BJ (cell line): ENCODE measurements at regions not wholly inside any gene's neighbourhood (a gene's known extent, or its start where the extent isn't known, plus 50 kb on each side); places are given as distances from the start of the nearest gene placed in this dataset.

Experiments
- CTCF ChIA-PET: fragments of 350-600 bp; formaldehyde crosslinking; extraction: SDS; loops from one replicate; lab custom pipeline; 2021; ENCODE audit warnings: antibody characterized with exemption, inconsistent platforms; lab: Yijun Ruan, JAX
- POLR2A ChIA-PET: fragments of 300-600 bp; sonication (Branson Sonifier 250); formaldehyde crosslinking; extraction: SDS; loops from one replicate; lab custom pipeline; 2021; ENCODE audit warnings: antibody characterized with exemption; lab: Charles Lee
- DNase-seq: peaks from one replicate; pipeline ENCODE4 v3.0.0-alpha.2; 2011; ENCODE audit warnings: low read depth
- H3K27me3 ChIP-seq: 2 replicates; pipeline ENCODE4 v1.6.0; 2011; ENCODE audit warnings: low read length; ENCODE audit not compliant: control insufficient read depth, insufficient read depth
- H3K36me3 ChIP-seq: 2 replicates; pipeline ENCODE4 v1.5.1; 2011; ENCODE audit warnings: low read length; ENCODE audit not compliant: control insufficient read depth, insufficient read depth
- H3K4me3 ChIP-seq: 2 replicates; pipeline ENCODE4 v1.5.1; 2011; ENCODE audit warnings: low read depth, mild to moderate bottlenecking, control low read depth, low read length
- TF ChIP-seq, protein P1 (sequence below): IDR thresholded peaks from 2 replicates; pipeline ENCODE4 v1.5.1; 2011; ENCODE audit warnings: low read depth, mild to moderate bottlenecking, control low read depth, inconsistent platforms, low read length, moderate library complexity; ENCODE audit not compliant: insufficient read depth

DNA sequence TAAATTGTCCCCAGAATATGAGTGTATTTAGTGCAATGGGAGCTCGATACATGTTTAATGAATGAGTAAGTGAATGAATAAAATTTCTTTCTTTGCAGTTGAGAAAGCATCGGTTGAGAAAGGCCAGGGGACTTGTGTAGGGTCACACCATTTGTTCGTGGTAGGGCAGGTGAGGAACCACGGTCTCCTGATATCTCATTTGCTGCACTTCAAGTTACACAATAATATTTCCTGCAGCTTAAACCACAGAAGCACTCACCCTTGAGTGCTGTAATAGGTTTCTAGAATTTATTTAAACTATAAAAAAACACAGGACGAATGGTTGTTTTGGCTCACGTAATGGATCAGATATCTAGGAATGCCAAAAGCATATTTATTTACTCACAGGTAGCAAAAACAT is 429.8 kb downstream of the SPATA31D1 start:
- no peak for DNase-seq

DNA sequence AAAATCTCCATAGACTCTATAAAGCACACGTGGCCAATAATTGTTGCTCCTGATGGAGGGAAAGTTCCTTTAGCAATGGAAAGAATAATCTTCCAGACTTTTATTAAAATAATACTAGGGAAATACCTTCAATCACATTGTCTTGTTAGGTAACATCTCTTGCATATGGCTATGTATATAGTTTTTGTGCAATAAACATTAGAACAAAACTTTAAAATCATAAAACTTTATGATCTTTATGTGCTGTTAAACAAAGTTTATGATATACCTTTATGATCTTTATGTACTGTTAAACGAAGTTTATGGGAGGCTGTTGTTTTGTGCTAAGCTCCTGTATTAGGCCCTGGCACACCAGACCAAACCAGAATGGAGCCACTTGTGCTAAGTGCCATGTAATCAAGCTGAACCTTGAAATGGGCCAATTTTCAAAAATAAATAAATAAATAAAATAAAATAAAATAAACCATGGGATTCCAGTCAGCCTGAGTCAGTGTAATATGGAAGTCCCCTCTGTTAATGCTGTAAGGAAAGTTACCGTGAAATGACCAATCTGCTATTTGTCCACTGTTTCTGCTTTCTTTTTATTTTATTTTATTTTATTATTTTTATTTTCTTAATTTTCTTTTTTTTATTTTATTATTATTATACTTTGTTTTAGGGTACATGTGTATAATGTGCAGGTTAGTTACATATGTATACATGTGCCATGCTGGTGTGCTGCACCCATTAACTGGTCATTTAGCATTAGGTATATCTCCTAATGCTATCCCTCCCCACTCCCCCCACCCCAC is 431.3 kb downstream of the SPATA31D1 start:
- DNase-seq = no peak
- TF ChIP-seq, protein P1, sequence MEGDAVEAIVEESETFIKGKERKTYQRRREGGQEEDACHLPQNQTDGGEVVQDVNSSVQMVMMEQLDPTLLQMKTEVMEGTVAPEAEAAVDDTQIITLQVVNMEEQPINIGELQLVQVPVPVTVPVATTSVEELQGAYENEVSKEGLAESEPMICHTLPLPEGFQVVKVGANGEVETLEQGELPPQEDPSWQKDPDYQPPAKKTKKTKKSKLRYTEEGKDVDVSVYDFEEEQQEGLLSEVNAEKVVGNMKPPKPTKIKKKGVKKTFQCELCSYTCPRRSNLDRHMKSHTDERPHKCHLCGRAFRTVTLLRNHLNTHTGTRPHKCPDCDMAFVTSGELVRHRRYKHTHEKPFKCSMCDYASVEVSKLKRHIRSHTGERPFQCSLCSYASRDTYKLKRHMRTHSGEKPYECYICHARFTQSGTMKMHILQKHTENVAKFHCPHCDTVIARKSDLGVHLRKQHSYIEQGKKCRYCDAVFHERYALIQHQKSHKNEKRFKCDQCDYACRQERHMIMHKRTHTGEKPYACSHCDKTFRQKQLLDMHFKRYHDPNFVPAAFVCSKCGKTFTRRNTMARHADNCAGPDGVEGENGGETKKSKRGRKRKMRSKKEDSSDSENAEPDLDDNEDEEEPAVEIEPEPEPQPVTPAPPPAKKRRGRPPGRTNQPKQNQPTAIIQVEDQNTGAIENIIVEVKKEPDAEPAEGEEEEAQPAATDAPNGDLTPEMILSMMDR = no peak
- POLR2A ChIA-PET = no interaction called here

More for the DNA sequence above, 429.8 kb downstream of the SPATA31D1 start:
- ChIA-PET CTCF (no interaction called here), POLR2A (no interaction called here)
- Histone ChIP-seq H3K4me3 (no peak overlapping the region), H3K36me3 (no peaks in the 10 kb centered on the region), H3K27me3 (no peaks in the 10 kb centered on the region)
- TF ChIP-seq, protein P1 = no peak

DNA sequence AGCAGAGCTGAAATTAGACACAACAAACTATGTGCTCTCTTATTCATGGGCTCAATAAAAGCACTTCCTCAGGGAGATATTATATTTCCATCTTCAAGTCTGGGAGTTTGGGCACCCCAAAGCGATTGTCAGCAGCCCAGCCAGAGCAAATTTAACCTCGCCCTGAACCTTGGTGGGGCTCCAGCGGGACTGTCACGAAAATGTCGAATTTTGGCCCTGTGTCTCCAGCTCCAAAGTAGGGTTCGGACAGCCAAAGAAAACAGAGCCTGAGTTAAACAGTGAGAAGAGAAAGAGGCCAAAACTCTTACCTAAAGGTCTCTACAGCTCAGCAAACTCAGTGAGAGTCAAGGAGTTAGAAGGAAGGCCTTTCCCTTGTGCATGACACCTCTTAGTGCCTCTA is 432.9 kb downstream of the SPATA31D1 start:
- H3K27me3 ChIP-seq = no peaks in the 10 kb centered on the region
- POLR2A ChIA-PET = no interaction called here
- no peak for DNase-seq
- CTCF ChIA-PET = no interaction called here
- no peaks in the 10 kb centered on the region for H3K36me3 ChIP-seq
- no peak overlapping the region for H3K4me3 ChIP-seq
- TF ChIP-seq, protein P1 = no peak

More for the DNA sequence above, 431.3 kb downstream of the SPATA31D1 start:
- no peaks in the 10 kb centered on the region for H3K36me3 ChIP-seq
- H3K4me3 ChIP-seq = no peak overlapping the region
- H3K27me3 ChIP-seq = no peaks in the 10 kb centered on the region
- CTCF ChIA-PET = no interaction called here

DNA sequence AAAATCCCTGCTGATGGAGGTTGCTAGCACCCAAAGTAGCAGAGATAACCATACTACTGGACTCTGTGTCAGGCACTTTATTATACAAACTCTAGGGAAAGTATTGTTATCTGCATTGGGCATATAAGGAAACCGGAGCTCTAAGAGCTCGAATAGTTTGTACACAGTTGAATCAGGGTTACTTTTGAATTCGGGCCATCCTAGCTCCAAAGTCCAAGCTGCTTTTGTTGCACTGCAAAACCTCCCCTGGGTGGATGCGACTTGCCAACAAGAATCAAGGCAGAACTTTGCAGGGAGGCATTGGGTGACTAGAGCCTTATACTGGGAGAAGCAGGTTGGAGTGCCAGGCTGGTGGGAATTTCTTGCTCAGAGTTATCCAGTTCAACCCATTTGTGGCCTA is 435.1 kb downstream of the SPATA31D1 start:
- no peak overlapping the region for H3K4me3 ChIP-seq
- no peaks in the 10 kb centered on the region for H3K36me3 ChIP-seq
- POLR2A ChIA-PET = no interaction called here
- DNase-seq = no peak
- TF ChIP-seq, protein P1 = no peak
- CTCF ChIA-PET = no interaction called here
- H3K27me3 ChIP-seq = no peaks in the 10 kb centered on the region

DNA sequence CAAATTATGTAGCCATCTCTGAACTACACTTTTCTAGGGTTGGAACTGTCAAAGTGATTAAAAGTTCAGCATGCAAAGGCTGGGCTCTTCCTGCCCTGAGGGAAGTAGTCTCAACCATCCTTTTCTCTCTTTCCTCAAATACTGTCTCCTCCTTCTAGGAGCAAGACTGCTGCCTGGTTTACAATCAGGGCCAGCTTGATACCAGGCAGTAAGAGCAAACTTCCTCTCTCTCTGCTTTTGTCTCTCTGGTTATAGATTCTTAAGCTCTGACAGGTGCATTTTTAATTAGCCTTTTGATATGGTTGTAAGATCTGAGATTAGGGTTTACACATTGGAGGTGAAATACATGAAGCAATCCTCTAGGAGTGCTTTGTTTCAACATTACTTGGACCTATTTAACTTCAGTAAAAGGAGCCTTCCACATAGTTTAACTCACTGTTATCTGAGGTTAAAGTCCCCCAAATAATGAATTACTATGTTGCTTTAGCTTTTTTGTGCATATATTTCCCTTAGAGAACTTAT is 436.1 kb downstream of the SPATA31D1 start:
- ChIA-PET CTCF (interaction anchor here (1.1 kb wide), 1 partner anchor 16 kb away, joined by 3 read pairs; no protein-coding TSS in a partner anchor), POLR2A (no interaction called here)
- TF ChIP-seq, protein P1 = no peak
- Histone ChIP-seq H3K4me3 (no peak overlapping the region), H3K27me3 (no peaks in the 10 kb centered on the region), H3K36me3 (no peaks in the 10 kb centered on the region)
- DNase-seq = no peak
